Stimulated activated CD8-positive, alpha-beta memory T cell treated with anti-CD3 and anti-CD28 coated beads, Interleukin-4, amount 100 ng/mL, for 48 hours (primary cell): ENCODE measurements at regions not wholly inside any gene's neighbourhood (a gene's known extent, or its start where the extent isn't known, plus 50 kb on each side); places are given as distances from the start of the nearest gene placed in this dataset.

ENCODE experiments used
- DNase-seq: peaks from one replicate; pipeline ENCODE4 v3.0.0-alpha.2; 2020

DNA sequence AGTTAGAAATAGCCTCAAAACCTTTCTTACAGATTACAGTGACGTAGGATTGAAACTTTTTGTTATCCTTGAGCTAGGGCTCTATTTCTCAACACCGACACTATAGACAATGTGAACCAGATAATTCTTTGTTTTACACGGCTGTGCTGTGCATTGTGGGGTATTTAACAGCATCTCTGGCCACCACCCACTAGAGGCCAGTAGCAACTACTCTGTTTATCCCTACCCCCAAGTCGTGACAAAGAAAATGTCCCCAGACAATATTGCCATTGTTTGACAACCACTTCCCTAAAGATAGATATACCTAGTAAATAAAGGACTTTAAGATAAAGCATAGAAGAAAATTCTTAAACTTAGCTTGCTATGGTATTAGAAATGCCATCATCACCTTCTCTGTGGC lies 359.6 kb downstream of the ARL4A start:
- DNase-seq, result no peak

- no peak for DNase-seq
Observed at GRCh38 chr7:13049946-13050345, 362.5 kb downstream of the ARL4A start.

GRCh38 chr7:13050703-13051102 lies 363.3 kb downstream of the ARL4A start:
- DNase-seq, result no peak

- no peak for DNase-seq
Observed at GRCh38 chr7:13055732-13056368, 368.4 kb downstream of the ARL4A start.

- no peak for DNase-seq
Observed at GRCh38 chr7:13057462-13058200, 370.2 kb downstream of the ARL4A start.

DNA sequence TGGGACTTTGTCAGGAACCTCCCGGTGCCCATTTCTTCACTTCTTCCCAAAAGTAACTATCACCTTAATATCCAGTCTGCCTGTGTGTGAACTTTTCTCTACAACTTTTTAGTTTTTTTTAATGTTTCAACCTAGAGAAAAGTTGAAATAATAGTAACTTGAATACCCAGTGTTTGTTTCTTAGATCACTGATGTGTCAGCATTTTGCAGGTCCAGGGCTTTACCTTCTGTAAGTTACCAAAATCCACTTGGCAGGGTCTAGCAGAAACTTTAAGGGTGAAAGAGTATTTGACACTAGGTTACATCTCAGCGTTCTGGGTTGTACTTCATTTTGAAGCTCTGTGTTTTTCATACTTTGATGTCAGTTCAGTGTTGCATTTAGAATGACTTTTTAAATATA lies 372.7 kb downstream of the ARL4A start:
- DNase-seq, result no peak

GRCh38 chr7:13061115-13061514 lies 373.7 kb downstream of the ARL4A start:
- no peak for DNase-seq

- DNase-seq, result no peak
Observed at GRCh38 chr7:13062631-13063030, 375.2 kb downstream of the ARL4A start.

DNA sequence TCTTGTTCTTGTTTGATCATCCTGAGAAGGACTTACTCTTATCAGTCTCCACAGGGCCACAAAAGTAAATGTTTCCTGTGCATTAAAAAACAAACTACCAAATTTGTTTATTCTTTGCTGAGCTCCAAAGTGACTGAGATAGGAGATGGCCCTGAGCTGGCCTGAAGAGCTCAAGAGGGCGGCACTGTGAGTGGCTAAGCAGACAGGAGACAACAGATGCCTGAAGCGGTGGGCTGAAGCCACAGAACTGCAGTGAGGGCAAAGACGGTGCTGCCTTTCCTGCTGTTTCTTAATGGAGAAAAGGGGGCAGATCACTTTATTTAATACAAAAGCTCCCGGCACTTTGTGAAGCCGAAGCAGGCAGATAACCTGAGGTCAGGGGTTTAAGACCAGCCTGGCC lies 379.6 kb downstream of the ARL4A start:
- DNase-seq, result no peak

DNA sequence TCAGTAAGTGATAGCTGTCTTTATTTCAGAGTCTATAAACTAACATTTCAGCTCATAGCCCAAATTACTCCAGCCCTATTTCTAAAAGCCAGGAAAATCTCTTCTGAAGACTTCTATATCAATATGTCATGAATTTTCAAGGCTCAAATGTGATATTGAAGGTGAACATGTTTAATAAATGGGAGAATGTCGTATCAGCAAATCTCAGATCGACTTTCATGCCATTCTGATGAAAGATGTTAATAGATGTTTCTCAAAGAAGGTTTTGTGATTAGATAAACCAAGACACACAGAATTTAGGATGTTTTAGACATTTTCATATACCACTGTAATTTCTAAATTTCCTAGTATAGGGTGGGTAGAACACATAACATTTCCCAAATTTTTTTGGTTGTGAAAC lies 380.6 kb downstream of the ARL4A start:
- DNase-seq, result no peak

DNA sequence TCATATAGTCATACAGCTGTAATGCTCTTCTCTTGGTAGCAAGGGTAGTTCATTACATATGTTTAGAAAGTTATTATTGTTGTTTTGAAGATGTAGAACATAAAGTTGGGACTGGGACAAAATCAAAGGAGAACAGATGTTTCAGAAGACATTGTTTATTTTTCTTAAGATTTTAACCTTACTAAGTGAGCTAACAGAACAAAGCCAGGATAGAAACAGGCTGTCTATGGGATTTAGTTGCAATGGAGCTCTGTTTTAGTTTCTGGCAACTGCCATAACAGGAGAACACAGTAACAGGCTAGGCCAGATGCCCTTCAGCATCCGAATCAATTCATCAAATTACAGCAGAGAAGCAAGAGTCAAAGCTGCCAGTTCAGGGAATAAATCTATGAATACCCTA lies 382.4 kb downstream of the ARL4A start:
- no peak for DNase-seq

DNA sequence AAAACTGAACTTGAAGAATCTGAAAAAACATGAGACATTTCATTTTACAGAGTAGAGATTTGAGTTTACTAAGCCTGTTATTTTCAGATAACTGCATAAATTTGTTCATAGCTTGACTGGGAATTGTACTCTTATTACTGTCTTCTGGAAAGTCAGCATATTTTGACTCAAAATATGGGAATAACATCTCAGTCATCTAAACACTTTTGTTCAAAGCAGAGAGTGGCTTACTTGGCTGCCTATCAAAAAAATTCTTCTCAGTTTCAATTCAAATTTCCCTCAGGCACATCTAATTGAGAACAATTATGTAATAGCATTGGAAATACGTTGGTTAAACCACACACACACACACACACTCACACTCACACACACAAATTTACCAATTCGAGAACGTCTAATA lies 384.6 kb downstream of the ARL4A start:
- no peak for DNase-seq

- no peak for DNase-seq
Observed at GRCh38 chr7:13077466-13077865, 390.0 kb downstream of the ARL4A start.

DNA sequence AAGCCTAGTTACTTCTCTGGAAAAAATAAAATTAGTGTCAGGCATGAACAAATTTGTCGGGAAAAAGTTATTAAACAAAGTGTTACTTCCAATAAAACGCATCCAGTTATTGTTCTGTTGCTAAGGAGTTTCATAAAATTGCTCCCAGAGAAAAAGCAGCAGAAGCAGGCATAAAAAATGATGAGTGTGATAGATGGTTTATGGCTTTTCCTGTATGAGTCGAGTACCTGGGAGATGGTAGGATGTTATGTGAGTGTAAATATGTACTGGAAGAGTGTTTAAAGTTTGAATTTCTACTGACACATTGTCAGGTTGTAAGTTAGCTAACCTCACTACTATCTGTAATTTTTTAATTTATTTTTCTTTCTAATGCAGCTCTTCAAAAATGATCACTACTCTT lies 390.7 kb downstream of the ARL4A start:
- no peak for DNase-seq

GRCh38 chr7:13090959-13091358 lies 403.5 kb downstream of the ARL4A start:
- no peak for DNase-seq

DNA sequence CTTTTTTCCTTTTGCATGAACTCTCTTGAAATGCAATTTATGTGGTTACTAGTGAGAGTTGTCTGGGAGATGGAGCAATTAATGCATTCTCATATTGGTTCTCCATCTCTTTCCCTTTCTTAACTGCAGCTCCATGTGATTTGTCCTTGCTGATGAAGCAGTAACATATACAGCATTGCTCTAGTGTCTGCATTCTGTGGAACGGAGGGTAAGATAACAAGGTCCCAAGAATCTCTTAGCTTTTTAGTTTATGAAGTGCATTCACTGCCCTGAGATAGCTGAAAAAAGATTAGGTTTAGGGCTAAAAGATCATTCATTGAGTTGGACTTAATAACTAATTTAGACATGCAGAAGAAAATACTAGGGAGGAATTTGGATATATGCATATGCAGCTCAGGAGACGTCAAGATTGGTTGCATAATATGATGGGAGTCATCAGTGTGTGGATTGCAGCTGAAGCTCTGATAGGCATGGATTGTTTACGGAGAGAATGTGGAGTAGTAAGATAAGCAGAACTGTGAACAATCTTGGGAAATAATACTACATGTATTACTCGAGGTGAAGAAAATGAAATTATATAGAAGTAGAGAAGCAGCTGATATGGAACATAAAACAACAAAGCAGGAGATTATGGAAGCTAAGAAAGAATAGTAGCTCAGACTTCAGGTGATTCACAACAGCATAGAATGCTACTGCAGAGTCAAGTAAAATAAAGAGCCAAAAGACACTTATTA lies 404.7 kb downstream of the ARL4A start:
- DNase-seq, result no peak

DNA sequence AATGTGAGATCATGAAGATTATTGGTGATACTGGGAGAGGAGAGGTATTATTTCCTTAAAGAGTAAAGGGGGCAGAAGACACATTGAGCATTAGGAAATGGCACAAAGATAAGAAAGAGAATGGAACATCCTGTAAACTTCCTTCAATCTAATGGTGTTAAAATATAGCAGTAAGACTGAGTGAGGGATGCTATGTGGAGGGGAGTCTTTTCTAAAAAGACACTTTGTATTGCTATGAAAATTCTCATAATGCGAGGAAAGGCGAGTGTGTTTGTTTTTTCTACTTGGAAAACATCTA lies 405.2 kb downstream of the ARL4A start:
- DNase-seq, result no peak

- no peak for DNase-seq
Observed at GRCh38 chr7:13093160-13093559, 405.7 kb downstream of the ARL4A start.

- DNase-seq, result no peak
Observed at GRCh38 chr7:13097499-13097898, 410.1 kb downstream of the ARL4A start.

DNA sequence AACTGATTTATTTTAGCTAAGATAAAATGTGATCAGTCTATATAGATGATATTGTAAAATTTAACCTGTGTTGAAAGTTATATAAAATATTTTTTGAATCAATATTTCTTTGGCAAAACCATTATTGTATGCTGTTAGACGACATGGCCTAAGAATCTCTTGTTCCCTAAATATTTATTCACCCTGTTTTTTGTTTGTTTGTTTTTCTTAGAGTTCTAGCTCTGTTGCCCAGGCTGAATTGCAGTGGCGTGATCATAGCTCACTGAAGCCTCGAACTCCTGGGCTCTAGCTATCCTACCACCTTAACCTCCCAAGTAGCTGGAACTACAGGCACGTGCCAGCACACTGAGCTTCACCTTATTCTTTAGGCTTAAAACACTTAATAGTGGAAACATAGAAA lies 410.7 kb downstream of the ARL4A start:
- DNase-seq, result no peak

DNA sequence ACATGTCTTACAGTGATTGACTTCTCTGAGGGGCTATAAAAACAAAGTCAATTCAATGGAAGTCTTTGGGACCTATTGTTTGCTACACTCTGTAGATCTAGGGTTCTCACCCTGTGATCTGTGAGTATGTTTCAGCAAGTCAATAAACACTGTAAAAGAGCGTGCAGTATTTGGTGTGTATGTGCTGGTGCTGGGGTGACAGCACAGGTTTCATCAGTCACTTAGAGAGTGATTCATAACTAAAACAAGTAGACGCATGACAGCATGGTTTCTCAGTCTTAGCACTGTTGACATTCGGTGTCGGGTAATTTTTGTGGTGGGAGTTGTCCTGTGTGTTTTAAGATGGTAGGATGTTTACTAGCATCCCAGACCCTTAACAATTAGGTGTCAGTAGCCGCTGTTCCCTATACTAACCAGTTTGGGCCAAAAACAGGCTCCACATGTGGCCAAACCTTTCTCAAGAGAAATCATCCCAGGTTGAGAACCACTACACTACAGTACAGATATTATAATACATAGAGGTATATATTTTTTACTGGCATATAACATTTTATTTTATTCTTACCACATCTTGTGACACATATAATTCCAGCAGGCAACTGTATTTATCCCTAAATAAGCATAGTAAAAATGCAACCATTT lies 411.8 kb downstream of the ARL4A start:
- DNase-seq, result no peak

GRCh38 chr7:13104128-13104527 lies 416.7 kb downstream of the ARL4A start:
- no peak for DNase-seq

- DNase-seq, result no peak
Observed at GRCh38 chr7:13105209-13105608, 417.8 kb downstream of the ARL4A start.

DNA sequence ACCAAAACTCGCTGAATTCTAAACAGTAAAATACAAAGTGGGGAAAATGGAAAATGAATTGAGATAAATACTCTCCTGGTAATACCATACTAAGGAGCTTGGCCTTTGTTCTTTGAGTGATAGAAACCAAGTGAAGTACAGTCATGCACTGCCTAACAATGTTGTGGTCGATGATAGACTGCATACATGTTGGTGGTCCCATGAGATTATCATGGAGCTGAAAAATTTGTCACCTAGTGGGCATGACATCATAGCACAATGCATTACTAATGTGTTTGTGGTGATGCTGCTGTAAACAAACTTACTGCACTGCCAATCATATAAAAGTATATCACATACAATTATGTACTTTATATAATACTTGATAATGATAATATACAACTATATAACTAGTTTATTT lies 419.1 kb downstream of the ARL4A start:
- DNase-seq, result no peak
